Cardiac fibroblast (primary cell): ENCODE measurements at regions not wholly inside any gene's neighbourhood (a gene's known extent, or its start where the extent isn't known, plus 50 kb on each side); places are given as distances from the start of the nearest gene placed in this dataset.

Source experiments
- DNase-seq, 2 donors: peaks; one replicate each; pipeline versions ENCODE4 v3.0.0 to v3.0.0-alpha.2; 2010; ENCODE audit warnings: low read depth in 2 of 2
- H3K4me3 ChIP-seq, 2 donors: replicated peaks in 1 of 2; 1 replicate in 1 of 2; 2 replicates in 1 of 2; pipeline ENCODE4 v1.5.1; 2011; ENCODE audit warnings: low read depth in 2 of 2, low read length in 2 of 2, mild to moderate bottlenecking in 2 of 2, moderate library complexity in 1 of 2
- CTCF ChIP-seq: IDR thresholded peaks from one replicate; pipeline ENCODE4 v1.5.1; 2011; ENCODE audit warnings: low read depth, mild to moderate bottlenecking, low read length, inconsistent platforms

- no peak for TF ChIP-seq CTCF
- no peak for DNase-seq
- H3K4me3 ChIP-seq: no peak overlapping the region
Measured at GRCh38 chr13:29920025-29920643, 69.7 kb upstream of the UBL3 start.

- H3K4me3 ChIP-seq: no peak overlapping the region
- peak; percentile 85 to 88 for DNase-seq
- no peak for TF ChIP-seq CTCF
Measured at GRCh38 chr13:29918845-29919244, 68.4 kb upstream of the UBL3 start.

- H3K4me3 ChIP-seq: no peak overlapping the region
- TF ChIP-seq CTCF: no peak
- peak; percentile 21 to 25 for DNase-seq
Measured at GRCh38 chr13:29917650-29918049, 67.2 kb upstream of the UBL3 start.

GRCh38 chr13:29914581-29914980, 64.2 kb upstream of the UBL3 start:
- H3K4me3 ChIP-seq: no peak overlapping the region
- DNase-seq: no peak
- TF ChIP-seq CTCF: no peak

GRCh38 chr13:29911781-29912418, 61.5 kb upstream of the UBL3 start:
- H3K4me3 ChIP-seq: no peak overlapping the region
- TF ChIP-seq CTCF: no peak
- no peak for DNase-seq

- TF ChIP-seq CTCF: no peak
- peak; percentile 53 to 71 for DNase-seq
- H3K4me3 ChIP-seq: no peak overlapping the region
Measured at GRCh38 chr13:29909975-29910674, 59.7 kb upstream of the UBL3 start.
